ENCODE measurements at regions not wholly inside any gene's neighbourhood (a gene's known extent, or its start where the extent isn't known, plus 50 kb on each side); places are given as distances from the start of the nearest gene placed in this dataset.
A peak's percentile ranks its signal among the peaks of the same experiment; 100 is the strongest.

- H3K36me3 ChIP-seq = no peaks in the 10 kb centered on the region
- H3K4me1 ChIP-seq = peaks cover 0 to 15% (median 0%) of the 10 kb centered on the region in 3 donors
These were observed 283.4 kb upstream of the MYT1L start for GRCh38 chr2:2614452-2614851.

GRCh38 chr2:2613279-2614199, 282.5 kb upstream of the MYT1L start:
- DNase-seq = peak; percentile 27
- intact Hi-C loops (cut with DNase I) = no loop called here
- Histone ChIP-seq H3K4me1 (peaks cover 0 to 15% (median 0%) of the 10 kb centered on the region in 3 donors), H3K4me3 (peak overlapping the region; percentile 27 to 63 (median 50)), H3K36me3 (no peaks in the 10 kb centered on the region), H3K27me3 (no peaks in the 10 kb centered on the region), H3K27ac (peak overlapping the region; percentile 31 to 68 (median 52)), H3K9me3 (no peaks in the 10 kb centered on the region)
- WGBS, 2 donors = 21 to 27% methylated on average over 15 to 18 of the region's 34 CpGs
- TF ChIP-seq POLR2A (IDR thresholded peaks at IDR 0.05) = no peak
- TF ChIP-seq CTCF (IDR thresholded peaks at IDR 0.05) = peak in 1 of 6 experiments; percentile 21

More at GRCh38 chr2:2614452-2614851, 283.4 kb upstream of the MYT1L start:
- no peak overlapping the region for H3K27ac ChIP-seq
- no peak for DNase-seq
- 61% methylated on average over 8 of the region's 9 CpGs; no CpG with 5 or more reads in 1 of the 2 donors for WGBS, 2 donors
- intact Hi-C loops (cut with DNase I) = no loop called here
- H3K9me3 ChIP-seq = no peaks in the 10 kb centered on the region
- no peaks in the 10 kb centered on the region for H3K27me3 ChIP-seq
- no peak overlapping the region for H3K4me3 ChIP-seq
- TF ChIP-seq POLR2A (IDR thresholded peaks at IDR 0.05) = no peak
- TF ChIP-seq CTCF (IDR thresholded peaks at IDR 0.05) = no peak

GRCh38 chr2:2610751-2611150, 279.7 kb upstream of the MYT1L start:
- TF ChIP-seq CTCF (IDR thresholded peaks at IDR 0.05) (no peak), POLR2A (IDR thresholded peaks at IDR 0.05) (no peak)
- Histone ChIP-seq H3K4me1 (peaks cover 0 to 15% (median 0%) of the 10 kb centered on the region in 3 donors), H3K27me3 (no peaks in the 10 kb centered on the region), H3K4me3 (no peak overlapping the region), H3K9me3 (no peaks in the 10 kb centered on the region), H3K27ac (no peak overlapping the region), H3K36me3 (no peaks in the 10 kb centered on the region)
- intact Hi-C loops (cut with DNase I) = no loop called here
- no peak for DNase-seq

- Histone ChIP-seq H3K4me3 (no peak overlapping the region), H3K9me3 (no peaks in the 10 kb centered on the region), H3K36me3 (no peaks in the 10 kb centered on the region), H3K27ac (no peak overlapping the region), H3K27me3 (peaks cover 0 to 17% (median 0%) of the 10 kb centered on the region in 4 donors), H3K4me1 (no peaks in the 10 kb centered on the region)
- intact Hi-C loops (cut with DNase I) = no loop called here
- DNase-seq = no peak
- WGBS, 2 donors = 42 to 48% methylated on average over 6 to 8 of the region's 8 CpGs
- no peak for TF ChIP-seq CTCF (IDR thresholded peaks at IDR 0.05)
- no peak for TF ChIP-seq POLR2A (IDR thresholded peaks at IDR 0.05)
These were observed 269.3 kb upstream of the MYT1L start for GRCh38 chr2:2600366-2600765.

- H3K4me3 ChIP-seq = no peak overlapping the region
- intact Hi-C loops (cut with DNase I) = no loop called here
- DNase-seq = no peak
- H3K4me1 ChIP-seq = no peaks in the 10 kb centered on the region
- H3K9me3 ChIP-seq = no peaks in the 10 kb centered on the region
- no peak overlapping the region for H3K27ac ChIP-seq
- H3K27me3 ChIP-seq = peaks cover 0 to 13% (median 0%) of the 10 kb centered on the region in 4 donors
- TF ChIP-seq POLR2A (IDR thresholded peaks at IDR 0.05) (no peak), CTCF (IDR thresholded peaks at IDR 0.05) (no peak)
- WGBS, 2 donors = 71 to 80% methylated on average over 7 to 8 of the region's 8 CpGs
- no peaks in the 10 kb centered on the region for H3K36me3 ChIP-seq
These were observed 268.4 kb upstream of the MYT1L start for GRCh38 chr2:2599441-2599840.
